ENCODE measurements at regions not wholly inside any gene's neighbourhood (a gene's known extent, or its start where the extent isn't known, plus 50 kb on each side); places are given as distances from the start of the nearest gene placed in this dataset.

DNA sequence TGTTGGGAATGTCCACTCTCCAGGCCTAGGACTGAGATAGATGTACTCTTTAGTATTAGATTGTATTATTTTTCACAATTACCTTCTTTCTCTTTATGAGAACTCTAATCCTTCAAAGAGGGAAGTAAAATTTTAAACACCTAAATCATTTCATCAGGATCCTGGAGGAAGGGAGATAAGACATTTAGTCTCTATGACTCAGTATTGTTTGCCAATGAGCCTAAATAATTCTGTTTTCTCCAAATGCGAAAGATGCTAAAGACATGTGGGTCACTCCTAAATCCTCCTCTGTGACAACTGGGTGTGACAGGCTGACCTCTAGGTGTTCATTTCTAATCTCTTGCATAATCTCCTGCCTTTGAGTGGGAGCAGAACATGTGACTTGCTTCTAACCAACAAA is 1736.6 kb upstream of the MIR17HG start:
- no peak for DNase-seq (ENCODE audit: extremely low read depth, low read depth)
- TF ChIP-seq, protein P1, sequence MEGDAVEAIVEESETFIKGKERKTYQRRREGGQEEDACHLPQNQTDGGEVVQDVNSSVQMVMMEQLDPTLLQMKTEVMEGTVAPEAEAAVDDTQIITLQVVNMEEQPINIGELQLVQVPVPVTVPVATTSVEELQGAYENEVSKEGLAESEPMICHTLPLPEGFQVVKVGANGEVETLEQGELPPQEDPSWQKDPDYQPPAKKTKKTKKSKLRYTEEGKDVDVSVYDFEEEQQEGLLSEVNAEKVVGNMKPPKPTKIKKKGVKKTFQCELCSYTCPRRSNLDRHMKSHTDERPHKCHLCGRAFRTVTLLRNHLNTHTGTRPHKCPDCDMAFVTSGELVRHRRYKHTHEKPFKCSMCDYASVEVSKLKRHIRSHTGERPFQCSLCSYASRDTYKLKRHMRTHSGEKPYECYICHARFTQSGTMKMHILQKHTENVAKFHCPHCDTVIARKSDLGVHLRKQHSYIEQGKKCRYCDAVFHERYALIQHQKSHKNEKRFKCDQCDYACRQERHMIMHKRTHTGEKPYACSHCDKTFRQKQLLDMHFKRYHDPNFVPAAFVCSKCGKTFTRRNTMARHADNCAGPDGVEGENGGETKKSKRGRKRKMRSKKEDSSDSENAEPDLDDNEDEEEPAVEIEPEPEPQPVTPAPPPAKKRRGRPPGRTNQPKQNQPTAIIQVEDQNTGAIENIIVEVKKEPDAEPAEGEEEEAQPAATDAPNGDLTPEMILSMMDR (IDR thresholded peaks at IDR 0.05; ENCODE audit: low read depth, low read length) = no peak

- TF ChIP-seq, protein P1 (IDR thresholded peaks at IDR 0.05; ENCODE audit: low read depth, low read length) = no peak
- DNase-seq (ENCODE audit: extremely low read depth, low read depth) = no peak
Observed at GRCh38 chr13:89627996-89628395, 1719.5 kb upstream of the MIR17HG start.

GRCh38 chr13:89628567-89628966 is 1718.9 kb upstream of the MIR17HG start:
- TF ChIP-seq, protein P1 (IDR thresholded peaks at IDR 0.05; ENCODE audit: low read depth, low read length) = no peak
- DNase-seq (ENCODE audit: extremely low read depth, low read depth) = no peak

- no peak for DNase-seq (ENCODE audit: extremely low read depth, low read depth)
- TF ChIP-seq, protein P1 (IDR thresholded peaks at IDR 0.05; ENCODE audit: low read depth, low read length) = no peak
Observed at GRCh38 chr13:89650226-89650625, 1697.3 kb upstream of the MIR17HG start.

- TF ChIP-seq, protein P1 (IDR thresholded peaks at IDR 0.05; ENCODE audit: low read depth, low read length) = no peak
- DNase-seq (ENCODE audit: extremely low read depth, low read depth) = no peak
Observed at GRCh38 chr13:89660752-89661151, 1686.7 kb upstream of the MIR17HG start.

DNA sequence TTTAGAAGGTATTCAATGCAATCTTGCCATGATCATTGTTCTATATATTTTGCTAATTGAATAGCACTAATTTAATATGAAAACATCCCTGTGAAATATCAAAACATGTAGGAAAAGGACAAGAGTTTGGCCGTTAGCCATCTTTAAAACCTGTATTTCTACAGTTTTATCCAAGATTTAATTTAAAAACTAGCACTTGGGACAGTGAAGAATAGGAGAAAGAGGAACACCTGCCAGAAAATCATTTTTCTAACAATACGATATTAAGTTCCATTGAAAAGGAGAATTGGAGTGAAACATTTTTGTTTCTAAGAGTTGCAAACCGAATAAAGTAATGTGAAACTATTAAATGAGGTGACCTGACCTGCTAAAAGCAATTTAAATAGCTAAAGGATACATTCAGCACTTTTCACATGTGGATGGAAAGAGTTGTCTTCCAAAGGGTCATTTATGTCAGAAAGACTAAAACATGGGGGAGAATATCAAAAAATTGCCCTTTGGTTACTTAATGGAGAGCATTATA is 1673.6 kb upstream of the MIR17HG start:
- DNase-seq (ENCODE audit: extremely low read depth, low read depth) = no peak
- TF ChIP-seq, protein P1 (IDR thresholded peaks at IDR 0.05; ENCODE audit: low read depth, low read length) = no peak

GRCh38 chr13:89678466-89679121 is 1668.9 kb upstream of the MIR17HG start:
- TF ChIP-seq, protein P1 (IDR thresholded peaks at IDR 0.05; ENCODE audit: low read depth, low read length) = no peak
- DNase-seq (ENCODE audit: extremely low read depth, low read depth) = no peak

Measured in AG09319 (cell line).